G401.6 (cell line): ENCODE measurements at regions not wholly inside any gene's neighbourhood (a gene's known extent, or its start where the extent isn't known, plus 50 kb on each side); places are given as distances from the start of the nearest gene placed in this dataset.

Source experiments
- FAIRE-seq: peaks from 2 replicates; lab custom pipeline; 2012; peaks lifted over from hg19 to GRCh38; lab: Jason Lieb, UNC

DNA sequence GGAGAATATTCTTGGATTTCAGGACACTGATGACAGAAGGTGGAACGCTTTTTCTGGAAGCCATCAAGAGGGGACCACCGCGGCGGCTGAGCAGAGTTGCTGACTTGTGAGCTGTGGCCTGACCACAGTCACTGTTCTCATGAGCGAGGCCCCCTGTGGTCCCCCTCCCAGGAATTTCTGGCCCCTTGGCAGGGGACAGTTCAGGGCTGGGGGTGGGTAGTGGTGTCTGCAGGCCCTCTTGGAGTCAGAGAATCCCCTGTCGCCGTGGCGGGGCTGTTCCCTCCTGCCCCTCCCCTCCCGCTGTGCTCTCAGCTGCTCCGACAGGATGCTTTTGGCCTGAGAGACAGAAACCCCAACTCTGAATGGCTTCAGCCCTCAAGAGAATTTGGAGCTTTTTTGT lies 292.0 kb downstream of the SEC14L1 start:
- FAIRE-seq = no peak

DNA sequence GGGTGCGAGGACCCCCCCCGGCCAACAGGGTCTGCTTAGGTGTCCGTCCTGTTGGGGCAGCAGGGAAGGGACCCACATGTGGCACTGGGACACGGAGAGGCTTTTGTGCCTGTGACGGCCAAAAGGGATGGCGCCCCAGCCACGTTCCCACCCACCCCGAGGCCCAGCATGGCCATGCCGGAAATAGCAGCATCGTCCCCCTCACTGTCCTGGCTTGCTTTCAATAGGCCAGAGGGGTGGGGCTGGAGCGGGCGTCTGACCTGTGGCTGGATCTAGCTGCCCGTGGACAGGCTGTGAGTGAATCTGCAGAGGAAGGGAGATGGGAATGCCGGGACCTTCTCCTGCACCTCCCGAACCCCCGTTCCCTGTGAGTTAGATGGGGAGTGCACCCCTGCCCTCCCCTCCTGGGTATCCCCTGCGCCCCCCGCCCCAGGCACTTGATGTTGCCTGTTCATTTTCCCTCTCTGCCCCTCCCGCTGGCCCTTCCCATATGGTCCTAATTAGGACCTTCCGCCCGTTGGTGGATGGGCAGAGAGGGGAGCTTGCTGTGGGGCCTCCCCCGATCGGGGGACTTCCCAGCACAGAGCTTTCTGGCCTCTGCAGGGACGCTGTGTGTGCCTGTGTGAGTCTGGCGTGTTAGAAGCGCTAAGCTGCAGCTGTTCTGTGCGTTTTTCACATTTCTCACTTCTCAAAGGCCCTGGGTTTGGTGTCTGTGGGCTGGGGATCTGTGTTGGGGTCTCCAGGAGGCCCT lies 292.8 kb downstream of the SEC14L1 start:
- FAIRE-seq = no peak

DNA sequence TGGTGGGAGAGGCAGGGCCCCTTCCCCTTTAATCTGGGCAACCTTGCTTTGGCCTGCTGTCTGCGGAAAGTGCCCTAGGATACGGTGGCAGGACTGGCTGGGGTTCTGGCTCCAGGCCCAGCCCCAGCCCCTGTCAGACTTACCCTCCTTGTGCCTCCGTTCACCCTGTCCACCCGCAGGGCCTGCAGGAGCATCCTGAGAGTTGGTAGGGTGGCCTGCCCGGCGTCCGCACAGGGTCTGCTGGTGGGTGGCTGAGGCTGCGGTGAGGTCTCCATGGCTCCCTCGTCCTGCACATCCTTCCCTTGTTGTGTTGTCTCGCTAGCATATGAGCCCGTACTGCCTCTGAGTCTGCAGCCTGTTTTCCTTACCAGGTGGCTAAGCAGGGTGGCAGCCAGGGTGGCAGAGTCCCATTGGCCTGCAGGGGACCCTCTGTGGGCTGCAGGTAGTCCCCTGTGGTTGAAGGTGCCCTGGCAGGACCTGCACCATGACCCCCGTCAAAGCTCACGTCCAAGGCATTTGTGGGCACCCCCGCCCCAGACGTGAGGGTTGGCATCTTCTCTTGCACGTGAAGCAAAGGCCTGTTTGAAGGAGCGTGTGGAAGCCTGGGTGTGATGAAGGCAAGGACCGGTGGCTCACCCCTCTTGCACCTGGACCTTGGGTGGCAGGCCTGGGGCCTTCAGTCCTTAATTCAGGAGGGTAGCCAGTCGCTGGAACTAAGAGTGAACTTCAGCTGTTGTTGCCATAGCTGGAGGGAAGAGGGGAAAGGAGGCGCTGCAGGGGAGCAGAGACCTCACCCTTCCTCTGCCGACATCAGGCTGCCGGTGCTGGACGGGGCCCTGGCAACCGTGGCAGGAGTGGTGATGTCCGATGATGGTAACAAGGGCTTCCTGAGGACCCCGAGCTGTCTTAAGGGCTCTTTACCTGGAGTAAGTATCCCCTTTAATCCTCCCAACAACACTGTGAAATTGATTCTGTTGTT lies 293.7 kb downstream of the SEC14L1 start:
- FAIRE-seq = no peak

DNA sequence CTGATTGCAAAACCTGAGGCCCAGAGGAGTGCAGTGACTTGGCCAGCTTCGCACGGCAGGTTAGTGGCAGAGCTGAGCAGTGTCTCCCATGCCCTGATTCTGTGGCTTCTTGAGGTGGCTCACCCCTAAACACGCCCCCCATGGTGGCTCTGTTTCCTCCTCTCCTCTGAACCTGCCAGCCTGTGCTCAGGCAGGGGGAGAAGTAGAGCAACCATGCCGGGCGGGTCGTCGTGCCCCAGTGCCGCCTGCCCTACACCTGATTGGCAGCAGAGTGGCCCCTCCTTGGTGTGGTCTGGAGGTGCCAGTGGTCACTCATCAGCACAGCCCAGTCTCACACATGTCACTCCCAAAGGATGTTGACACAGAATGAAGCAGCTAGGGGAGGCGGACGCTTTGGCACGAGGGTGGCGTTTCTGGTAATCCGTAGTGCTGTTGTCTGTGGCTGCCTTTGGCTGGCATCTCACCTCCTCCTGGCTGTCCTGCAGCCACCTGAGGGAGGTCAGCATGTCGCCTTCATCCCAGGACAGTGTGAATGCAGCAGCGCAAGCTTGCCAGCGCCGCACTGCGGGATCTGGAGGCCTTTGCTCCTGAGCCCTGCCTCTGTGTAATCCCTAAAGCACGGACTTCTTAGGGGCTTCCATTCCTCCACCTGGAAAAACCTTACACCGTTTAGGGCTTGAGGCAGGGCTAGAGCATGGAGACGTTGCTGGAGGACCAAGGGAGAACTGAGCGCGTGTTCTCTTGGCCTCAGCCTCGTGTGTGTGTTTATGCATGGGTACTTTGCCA lies 294.7 kb downstream of the SEC14L1 start:
- no peak for FAIRE-seq

DNA sequence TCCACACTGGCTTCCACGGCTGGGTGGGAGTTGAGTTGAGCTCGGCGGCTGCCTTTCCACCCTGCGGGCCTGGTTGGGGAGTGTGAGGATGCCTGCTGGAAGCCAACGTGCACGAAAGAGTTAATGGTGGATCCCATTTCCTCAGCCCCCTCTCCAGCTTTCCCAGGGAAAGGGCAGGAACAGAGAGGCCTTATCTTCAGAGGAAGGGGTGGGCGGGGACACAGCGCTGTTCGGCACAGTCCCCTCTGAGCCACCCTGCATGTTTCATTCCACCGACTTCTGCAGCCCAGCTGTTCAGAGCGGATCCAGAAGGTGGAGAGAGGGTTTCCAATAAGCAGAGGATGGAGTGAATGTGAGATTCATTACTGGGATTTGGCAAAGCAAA lies 295.3 kb downstream of the SEC14L1 start:
- no peak for FAIRE-seq

DNA sequence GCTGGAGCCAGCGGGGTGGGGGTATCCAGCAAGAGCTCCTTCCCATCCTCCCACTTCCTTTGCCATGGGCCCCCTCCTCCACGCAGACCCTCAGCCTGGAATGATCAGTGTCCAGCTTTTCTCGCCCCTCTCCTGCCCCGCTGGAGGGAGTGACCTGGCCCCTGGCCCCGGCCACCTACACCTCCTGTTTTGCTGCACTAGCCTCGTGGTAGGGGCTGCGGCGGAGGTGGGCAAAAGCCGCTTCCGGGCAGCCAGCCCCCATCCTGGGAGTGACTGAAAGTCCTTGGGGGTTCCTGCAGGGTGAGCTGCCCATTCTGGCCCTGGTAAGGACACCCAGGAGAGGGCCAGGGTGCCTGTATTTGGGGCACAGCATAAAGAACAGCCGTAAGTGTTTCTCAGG lies 295.7 kb downstream of the SEC14L1 start:
- FAIRE-seq = no peak

DNA sequence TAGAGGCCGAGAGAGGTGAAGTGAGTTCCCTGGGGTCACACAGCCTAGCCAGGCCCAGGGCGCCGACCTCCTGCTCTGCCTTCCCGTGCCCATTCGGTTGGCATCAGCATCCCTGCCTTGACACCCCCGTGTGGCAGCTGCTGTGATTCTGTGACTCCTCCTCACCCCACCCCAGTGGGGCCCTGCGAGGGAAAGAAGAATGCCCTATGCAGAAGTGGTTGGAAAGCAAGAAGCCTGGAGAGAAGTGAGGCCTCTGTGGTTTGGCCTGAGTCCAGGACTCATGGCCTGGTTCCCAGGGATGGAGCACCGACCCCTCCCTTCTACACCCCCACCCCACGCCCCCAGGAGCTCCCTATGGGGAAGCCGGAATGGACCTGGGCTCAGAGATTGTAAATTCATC lies 296.2 kb downstream of the SEC14L1 start:
- FAIRE-seq = no peak

DNA sequence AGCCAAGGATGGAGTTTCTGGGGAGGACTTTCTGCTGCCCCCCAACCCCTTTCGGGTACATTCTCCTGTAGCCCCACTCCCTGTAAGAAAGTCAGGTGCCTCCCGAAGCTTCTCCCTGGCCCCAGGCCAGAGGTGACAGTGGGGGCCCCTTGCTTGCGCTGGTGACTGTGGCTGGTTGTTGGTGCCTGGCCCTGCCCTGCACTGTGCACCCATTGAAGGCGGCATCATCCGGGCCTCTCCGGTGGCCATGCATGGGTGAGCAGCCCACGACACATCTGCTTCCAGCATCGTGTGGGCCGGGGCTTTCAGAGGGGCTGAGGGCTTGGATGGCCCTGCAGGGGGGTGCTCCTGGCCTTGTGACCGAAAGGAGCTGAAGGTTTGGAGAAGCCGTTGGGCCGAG lies 297.0 kb downstream of the SEC14L1 start:
- no peak for FAIRE-seq

DNA sequence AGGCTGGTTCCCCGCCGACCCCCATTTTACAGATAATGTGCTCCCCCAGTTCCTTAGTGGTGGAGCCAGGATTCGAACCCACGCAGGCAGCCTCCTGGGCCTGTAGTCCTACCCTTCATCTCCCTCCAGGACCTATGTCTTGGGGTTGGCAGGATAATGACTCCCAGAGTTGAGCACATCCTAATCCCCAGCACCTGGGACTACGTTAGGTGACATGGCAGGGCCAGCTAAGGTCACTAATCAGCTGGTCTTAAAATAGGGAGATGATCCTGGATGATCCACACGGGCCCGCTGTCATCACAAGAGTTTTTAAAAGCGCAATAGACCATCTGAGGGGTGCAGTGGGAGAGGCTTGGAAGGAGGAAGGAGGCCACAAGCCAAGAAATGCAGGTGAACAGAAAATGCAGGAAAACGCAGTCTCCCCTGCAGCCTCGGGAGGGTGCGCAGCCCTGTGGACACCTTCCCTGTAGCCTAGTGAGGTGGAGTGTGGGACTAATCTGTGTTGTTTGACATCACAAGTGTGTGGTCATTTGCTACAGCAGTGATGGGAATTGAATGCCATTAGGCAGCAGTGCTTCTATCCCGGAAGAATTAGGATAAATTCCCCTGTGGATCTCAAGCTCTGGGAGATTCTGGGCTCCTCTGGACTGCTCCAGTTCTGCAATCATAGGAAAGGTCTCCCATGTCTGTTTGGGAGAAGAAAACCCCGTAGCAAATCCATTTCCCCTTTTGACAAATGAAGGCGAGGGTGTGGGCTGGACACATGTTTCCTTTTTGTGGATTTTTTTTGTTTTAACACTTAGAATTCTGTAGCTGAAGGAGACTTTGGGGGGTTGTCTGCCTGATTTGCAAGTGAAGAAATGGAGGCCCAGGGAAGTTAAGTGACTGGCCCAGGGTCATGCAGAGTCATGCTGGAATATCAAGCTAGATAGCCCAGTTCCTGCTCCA lies 297.7 kb downstream of the SEC14L1 start:
- FAIRE-seq = no peak

DNA sequence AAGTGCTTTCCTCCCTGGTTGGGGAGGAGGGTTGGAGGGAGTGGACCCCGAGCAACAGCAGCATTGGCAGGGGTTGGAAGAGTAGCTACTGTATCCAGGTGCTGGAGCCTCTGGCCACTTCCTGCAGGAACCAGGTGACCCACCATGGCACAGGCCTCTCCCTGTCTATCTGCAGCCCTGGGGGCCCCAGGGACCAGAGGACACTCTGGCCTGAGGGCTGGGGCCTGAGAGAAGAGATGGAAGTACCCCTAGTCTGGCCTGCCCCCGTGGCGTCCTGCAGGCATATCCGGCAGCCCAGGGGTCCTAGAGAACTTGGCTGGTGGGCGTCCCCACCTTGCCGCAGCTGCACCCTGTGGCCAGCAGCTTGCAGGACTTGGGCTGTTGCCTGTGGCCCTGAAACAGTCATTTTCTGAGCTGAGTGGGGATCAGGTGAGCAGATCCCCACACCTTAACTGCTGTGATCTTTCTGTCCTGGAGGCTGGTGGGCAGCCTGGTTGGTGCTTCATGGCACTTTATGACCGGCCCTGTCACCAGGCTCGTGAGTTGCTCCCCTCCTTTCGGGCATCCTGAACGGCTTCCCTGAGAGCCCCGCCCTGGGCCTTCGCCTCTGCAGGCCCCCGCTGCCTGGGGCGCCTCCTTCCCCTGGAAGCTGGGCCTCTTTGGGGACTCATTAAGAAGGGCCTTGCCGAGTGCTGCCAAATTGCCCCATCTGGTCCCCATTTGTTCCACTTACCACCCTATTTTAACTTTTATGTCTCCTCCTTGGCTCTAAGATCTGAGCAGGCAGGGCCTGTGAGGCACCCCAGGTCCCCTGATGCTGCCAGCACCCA lies 298.6 kb downstream of the SEC14L1 start:
- no peak for FAIRE-seq

DNA sequence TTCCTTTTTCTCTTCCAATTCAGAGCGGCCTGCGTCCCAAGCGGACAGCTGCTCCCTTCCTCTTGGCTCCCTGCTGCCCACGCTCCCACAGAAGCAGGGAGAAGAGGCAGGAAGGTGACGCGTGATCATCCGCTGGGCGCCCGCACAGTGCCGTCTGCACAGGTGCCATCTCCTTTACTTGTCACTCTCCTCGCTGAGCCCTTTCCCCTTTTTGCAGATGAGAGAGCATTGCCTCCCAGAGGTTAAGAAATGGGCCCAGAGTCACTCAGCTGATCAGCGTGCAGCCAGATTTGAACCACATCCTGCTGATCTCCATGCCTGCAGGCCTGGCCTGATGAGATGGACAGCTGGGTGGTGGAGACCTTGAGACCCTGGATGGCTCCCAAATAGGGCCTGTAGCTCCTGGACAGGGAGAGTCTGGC lies 299.8 kb downstream of the SEC14L1 start:
- no peak for FAIRE-seq

DNA sequence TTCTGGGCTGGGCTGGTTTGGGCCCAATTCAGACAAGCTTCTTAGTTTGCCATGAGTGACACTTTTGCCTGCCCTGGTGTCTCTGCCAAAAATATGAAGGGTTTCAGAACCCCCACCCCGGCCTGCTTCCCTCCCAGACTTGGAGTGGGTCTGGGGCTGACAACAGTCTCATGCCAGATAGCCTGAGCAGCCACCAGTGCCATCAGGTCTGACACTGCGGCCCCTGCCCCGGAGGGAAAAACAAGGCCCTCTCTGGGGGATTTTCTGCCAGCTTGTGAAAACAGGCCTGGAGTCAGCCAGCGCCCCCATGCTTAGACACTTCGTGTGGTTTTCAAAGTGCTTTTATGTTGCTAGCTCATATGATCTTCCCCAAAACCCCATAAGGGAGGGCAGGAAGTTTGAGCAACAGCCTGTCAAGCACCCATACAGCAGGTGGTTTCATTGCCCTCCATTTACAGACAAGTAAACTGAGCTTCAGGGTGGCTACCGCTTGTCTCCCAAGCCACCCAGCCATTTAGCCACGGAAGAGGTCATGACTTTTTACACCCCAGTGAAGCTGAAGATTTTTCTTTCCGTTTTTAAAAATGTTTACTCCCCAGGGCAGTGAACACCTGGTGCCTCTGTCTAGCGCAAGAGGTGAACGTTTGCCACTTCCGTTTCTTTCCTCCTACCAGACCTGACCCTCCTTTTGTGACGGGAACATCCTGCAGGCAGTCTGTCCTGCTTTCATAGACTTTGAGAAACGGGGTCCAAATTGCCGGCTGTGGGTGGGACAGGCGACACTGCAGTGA lies 300.6 kb downstream of the SEC14L1 start:
- no peak for FAIRE-seq

DNA sequence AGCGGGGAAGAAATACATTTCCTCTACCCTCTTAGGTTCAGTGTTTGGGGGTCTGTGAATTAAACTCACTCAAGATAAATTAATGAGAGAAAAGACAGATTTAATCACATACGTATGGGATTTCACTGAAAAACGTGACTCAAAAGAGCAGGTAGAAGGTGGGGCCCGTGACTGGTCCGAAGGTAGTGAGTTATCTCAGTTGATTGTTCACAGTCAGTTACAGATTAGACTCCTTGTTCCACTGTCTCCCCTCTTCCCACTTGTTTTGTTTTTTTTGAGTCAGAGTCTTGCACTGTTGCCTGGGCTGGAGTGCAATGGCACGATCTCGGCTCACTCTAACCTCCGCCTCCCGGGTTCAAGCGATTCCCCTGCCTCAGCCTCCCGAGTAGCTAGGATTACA lies 301.2 kb downstream of the SEC14L1 start:
- no peak for FAIRE-seq

DNA sequence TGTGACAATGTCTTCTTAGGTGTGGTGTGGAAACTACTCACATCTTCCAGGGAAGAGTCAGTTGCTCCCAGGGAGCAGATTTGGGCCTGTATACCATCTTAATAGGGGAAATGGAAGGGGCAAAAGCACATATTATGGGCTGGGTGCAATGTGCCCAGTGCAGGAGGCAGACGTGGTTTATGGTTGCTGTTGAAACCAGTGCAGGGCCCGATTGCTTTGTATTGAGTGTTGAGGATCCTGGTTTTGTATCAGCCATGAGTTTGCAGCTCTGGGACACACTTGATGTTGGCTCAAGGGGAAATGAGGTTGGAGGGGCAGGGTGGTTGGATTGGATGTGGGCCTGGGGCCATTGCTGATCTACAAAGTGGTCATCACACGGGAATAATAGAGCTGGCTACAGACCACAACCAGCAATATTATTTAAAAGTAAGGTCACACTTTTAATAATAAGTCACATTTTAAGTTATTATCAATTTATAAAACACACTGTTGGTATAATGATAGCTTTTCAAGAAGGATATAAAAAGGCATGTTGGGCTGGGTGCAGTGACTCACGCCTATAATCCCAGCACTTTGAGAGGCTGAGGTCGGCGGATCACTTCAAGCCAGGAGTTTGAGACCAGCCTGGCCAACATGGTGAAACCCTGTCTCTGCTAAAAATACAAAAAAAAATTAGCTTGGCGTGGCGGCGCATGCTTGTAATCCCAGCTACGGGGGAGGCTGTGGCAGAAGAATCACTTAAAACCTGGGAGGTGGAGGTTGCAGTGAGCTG lies 302.4 kb downstream of the SEC14L1 start:
- no peak for FAIRE-seq

DNA sequence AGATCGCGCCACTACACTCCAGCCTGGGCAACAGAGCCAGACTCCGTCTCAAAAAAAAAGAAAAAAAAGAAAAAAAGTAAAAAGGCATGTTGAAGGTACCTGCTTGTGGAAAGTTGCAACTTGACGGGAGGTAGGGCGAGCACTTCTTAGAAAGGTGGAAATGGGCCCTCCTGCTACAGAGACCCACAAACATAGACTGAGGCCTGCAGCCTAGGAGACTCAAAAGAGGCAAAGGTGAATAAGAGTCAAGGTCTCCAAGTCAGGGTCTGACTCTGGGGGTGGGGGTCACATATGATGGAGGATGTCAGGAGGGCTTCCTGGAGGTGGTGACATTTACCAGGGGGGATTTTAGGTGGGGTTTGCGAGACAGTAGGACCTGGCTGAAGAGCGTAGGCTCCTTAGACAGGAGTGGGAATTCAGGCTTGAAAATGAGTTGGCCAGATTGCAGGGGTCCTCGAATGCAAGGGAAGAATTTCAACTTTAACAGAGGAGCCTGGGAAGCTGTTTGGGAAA lies 303.0 kb downstream of the SEC14L1 start:
- no peak for FAIRE-seq

DNA sequence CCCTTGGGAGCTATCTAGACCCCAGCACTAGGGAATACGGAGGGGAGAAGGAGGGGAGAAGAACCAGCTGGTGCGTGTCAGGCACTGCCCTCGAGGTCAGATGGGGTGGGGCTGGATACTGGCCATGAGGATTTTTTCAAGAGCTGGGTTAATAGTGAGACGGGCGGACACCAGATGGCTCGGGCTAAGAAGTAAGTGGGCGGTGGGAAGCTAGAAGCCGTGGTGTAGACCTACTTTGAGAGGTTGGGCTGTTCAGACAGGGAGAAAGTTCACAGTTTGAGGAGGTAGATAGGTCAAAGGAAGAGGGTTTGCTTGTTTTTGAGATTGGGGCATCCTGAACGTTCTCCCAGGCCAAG lies 303.8 kb downstream of the SEC14L1 start:
- no peak for FAIRE-seq

DNA sequence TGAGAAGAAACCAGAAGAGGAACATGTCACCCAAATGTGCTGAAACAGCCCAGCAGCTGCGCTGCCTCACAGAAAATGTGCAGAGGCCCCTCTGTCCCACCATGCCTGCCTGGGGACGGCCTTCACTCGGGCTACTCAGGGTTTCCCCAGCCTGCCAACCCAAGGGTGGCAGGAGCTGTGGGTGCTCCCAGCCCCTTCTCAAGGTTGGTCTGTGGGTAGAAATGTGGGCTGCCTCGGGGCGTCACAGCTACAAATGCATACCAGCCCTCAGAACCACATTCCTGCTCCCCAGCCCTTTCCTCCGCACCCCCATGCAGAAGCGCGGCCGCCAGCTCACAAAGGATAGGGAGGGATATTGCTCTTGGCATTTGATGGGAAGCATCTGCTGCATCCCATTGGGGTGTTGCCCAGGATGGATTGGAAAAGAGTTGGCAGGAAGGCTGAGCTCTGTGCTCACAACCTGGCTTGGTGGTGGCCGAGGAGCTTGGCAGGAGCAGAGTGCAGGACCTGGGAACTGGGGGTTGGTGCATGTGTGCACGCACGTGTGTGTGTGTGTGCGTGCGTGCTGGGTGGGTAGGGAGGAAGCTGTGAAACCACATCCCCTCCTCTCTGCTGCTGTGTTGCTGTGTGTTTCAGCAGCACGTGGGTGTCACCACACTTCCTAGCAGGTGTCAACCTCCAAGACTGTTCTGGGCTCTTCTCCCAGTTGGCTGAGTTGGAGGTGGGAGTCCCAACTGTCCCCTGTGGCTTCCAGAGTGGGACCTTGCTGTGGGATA lies 304.4 kb downstream of the SEC14L1 start:
- FAIRE-seq = no peak
